Hypothalamus (tissue), 51 donors: ENCODE measurements at regions not wholly inside any gene's neighbourhood (a gene's known extent, or its start where the extent isn't known, plus 50 kb on each side); places are given as distances from the start of the nearest gene placed in this dataset.
"Not testable (repeated sequence)": the region's sequence is repeated elsewhere in the genome, so short reads cannot be mapped to it uniquely, and the experiment has no call there.

Experiments used
- DNase-seq, 51 donors: peaks; one replicate each; lab custom pipeline; 2025; lab: John Stamatoyannopoulos, UW

DNA sequence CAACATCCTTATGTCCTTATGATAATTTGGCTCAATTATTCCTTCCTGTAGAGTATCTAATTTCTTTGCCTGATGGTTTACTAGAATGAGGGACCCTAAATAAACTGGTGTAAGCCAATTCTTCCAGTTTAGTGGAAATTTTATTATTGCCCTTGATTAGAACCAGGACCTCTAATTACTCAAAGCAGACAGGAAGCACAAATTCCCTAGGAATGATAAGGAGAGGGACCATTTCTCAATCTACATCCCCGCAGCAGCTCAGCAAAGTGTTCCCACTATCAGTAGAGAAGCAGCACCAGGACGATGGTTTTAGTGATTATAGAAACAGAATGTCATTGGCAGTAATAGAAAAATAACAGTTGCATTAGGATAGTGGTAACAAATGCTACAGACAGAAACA lies 97.1 kb downstream of the PLPPR4 start:
- DNase-seq: no peak

DNA sequence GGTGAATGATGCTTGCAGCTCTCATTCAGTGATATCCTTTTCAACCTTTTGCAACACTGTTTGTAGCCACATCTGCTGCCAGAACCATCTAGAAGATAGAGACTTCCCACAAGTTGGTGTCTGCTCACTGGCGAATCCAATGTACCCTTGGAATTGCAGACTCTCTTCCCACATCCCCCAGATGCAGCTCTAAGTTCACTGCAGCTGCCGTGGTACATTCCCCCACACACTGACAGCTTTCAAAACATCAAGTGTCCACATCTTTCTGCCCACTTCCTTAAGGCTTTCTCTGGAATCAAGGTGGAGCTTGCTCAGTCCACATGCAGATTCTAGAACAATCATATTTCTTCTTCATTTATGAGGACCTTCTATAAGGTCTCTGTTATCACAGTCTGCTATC lies 99.2 kb downstream of the PLPPR4 start:
- DNase-seq: no peak

DNA sequence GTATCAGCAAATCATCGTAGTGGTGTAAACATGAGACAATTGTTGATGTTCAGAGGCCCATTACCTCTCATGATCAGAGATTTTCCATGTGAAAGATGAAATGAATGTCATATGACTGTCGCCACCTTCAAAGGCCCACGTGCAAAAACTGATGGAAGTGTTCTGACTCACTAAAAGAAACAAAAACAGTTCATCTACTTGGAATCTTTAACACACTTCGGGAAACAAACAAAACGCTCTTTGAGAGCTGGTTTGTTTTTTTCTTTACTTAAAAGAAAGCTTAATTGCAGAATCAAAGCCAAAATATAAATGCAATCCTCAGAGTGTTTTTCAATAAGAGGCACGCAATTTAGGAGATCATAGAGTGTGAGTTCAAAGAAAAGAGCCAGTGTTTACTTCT lies 100.8 kb downstream of the PLPPR4 start:
- DNase-seq: no peak

DNA sequence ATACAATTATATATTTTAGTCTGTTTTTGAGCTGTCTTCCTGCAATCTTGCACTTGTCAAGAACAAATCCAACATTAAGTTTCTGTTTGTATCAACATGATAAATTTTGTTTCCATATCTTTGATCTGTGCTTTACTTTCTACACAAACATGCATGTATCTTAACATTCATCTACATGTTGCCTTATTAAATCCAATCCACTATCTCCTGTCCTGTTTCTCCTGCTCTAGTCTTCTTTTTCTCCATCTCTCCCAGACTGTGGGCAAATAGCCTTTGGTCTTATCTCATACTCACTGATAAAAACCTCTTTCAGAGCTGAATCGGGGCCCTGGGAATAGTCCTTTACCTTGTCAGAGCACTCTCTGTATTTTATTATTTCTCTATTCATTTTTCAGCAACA lies 101.3 kb downstream of the PLPPR4 start:
- DNase-seq: no peak

DNA sequence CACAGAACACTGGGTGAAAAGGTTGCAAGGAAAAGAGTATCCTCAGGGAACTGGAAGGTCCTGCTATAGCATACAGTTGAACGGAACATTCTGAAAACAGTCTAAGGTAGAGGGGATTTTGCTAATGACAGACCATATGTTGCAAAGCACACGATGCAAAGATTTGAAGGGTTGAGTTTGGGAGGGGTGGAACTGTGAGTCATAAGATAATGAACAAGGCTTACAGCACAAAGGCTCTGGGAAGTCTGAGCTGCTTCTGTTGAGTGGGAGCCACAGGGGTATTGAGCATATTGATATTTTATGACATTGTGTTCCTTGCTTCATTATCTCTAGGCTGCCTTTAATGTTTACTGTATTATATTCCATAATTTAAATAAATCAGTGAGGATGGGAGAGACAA lies 104.9 kb downstream of the PLPPR4 start:
- DNase-seq: no peak

DNA sequence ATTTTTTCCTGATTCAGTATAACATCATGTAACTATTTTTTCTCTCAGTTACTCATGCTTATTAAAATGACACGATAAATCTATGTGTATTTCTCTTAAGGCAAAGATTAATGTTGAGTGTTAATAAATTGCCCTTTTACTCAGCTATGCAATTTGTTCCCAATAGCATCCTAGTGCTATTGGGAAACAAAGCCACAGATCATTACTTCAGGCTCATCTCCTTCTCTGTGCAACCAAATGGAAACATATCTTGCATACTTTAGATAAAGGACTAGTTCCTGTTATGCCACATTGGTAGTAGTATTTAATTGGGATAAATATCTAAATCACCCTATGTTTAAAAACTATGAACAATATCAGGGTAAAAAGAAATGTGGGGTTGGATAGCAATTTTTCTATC lies 106.2 kb downstream of the PLPPR4 start:
- DNase-seq: no peak

DNA sequence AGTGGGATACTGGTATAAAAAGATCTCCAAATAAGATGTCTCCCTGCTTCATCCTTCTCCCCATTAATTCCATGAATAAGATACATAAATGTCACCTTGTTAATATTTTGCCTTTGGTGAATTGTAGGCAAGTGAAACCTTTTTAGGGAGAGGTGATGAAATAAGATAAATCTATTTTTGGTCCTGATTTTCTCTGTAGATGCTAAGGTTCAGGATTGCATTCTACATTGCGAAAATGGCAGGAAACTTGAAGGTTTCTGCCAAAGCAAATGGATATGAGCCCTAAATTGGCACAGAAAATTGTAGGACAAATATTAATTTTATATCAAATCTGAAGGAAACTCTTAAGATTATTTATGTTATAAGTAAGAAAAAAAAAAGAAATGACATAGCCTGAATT lies 107.1 kb downstream of the PLPPR4 start:
- DNase-seq: no peak

DNA sequence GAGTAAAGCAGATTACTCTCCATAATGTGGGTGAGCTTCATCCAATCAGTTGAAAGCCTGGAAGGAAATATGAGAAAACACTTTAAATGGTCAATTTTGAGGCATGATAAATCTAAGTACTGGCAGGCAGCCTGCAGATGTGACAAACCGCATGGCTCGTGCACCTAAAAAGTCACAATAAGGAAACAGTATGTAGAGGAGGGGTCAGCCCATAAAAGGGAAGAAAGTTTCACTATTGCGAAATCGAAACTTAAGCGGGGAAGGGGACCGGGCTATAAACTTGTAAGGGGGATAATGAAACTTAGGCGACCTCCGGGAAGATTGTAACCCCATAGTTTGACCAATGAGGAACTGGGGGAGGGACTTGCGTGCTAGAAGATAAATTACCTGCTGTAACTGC lies 109.8 kb downstream of the PLPPR4 start:
- no peak for DNase-seq

DNA sequence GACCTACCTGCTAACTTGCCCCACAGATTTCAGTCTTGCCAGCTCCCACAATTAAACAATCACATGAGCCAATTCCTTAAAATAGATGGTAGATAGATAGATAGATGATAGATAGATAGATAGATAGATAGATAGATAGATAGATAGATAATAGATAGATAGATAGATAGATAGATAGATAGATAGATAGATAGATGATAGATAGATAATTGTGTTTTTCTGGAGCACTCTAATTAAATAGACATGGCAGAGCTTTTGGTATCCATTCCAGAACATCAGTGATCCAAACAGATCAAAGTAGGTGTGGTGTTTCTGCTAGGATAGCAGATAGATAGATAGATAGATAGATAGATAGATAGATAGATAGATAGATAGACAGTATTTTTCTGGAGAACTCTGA lies 110.4 kb downstream of the PLPPR4 start:
- DNase-seq: not testable (repeated sequence)

DNA sequence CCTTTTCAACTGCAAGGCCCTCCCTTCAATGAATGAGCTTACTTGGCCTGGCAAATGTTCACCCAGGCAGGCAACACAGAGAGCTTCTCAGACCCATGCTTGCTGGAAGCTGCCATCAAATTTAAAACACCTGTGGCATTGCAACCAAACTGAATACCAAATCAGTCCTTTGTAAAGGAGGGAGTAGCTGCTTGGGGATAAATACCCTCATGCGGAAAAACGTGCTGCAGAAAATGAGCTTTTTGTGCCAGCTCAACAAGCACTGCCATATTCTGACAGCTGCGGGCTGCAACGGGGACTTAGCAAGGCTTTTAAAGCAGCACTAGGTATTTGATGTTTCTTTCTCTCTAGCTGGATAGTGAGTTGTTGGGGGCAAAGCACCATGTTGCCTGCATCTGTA lies 119.7 kb downstream of the PLPPR4 start:
- DNase-seq: peak in 2 of 51 donors; percentile 1

DNA sequence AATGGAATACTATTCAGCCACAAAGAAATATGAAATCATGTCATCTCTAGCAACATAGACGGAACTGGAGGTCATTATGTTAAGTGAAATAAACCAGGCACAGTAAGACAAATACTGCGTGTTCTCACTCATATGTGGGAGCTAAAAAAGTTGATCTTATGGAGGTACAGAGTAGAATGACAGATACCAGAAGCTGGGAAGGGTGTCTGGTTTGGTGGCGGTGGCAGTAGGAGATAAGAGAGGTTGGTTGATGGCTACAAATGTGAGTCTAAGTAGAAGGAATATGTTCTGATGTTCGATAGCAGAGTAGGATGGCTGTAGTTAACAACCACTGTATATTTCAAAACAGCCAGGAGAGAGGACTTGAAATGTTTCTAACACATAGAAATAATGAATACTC lies 121.6 kb downstream of the PLPPR4 start:
- DNase-seq: no peak

DNA sequence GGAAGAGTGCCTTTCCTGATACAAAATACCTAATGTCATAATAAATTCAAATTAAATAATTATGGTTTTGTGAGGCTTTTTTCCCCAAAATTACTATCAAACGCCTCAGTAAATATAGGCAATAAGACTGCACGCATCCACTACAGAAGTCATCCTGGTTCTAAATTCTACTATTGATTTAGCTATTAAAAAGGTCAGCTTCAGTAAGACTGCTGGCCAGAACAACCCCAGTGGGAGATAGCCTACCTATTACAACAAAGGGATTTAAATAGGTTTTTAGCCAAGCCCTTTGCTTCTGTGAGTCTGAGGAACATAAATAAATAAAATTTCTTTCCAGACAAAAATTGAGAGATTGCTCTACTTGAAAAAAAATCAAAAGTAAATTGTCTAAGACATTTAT lies 132.1 kb downstream of the PLPPR4 start:
- DNase-seq: no peak

DNA sequence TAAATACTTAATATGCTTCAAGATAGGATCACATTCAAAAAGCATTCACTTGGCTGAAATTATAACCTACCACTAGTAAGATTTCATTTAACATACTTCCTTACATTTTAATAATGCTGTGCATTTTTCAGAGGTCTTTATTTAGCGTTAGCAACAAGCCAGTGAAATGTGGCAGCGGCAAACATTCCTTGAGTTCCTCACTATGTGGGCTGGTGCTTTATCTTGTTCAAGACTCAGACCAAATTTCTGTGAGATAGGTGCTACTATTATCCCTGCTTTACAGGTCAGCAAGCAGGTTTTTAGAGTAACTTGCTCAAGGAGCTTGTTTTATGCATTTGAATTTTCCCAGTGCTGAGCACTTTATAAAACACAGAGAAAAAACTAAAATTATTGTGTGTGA lies 132.7 kb downstream of the PLPPR4 start:
- no peak for DNase-seq

DNA sequence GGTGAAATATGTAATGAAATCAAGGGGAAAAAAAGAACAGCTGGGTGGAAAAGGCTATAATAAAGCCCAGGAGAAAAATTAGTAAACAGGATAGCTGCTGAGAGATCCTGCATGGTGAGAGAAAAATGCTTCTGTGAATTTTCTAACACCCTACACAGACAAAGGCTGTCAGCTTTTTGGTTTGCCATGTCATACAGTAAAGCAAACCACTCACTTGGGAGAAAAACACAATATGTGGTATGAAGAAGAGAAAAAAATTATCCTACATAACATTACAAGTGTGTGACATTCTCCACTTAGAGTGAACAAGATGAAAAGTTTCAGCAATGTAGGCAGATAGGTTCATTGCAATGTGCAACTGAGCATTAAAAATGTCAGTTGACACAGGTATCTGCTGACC lies 133.6 kb downstream of the PLPPR4 start:
- DNase-seq: no peak

DNA sequence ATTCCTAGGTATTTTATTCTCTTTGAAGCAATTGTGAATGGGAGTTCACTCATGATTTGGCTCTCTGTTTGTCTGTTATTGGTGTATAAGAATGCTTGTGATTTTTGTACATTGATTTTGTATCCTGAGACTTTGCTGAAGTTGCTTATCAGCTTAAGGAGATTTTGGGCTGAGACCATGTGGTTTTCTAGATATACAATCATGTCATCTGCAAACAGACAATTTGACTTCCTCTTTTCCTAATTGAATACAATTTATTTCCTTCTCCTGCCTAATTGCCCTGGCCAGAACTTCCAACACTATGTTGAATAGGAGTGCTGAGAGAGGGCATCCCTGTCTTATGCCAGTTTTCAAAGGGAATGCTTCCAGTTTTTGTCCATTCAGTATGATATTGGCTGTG lies 137.3 kb downstream of the PLPPR4 start:
- DNase-seq: not testable (repeated sequence)

DNA sequence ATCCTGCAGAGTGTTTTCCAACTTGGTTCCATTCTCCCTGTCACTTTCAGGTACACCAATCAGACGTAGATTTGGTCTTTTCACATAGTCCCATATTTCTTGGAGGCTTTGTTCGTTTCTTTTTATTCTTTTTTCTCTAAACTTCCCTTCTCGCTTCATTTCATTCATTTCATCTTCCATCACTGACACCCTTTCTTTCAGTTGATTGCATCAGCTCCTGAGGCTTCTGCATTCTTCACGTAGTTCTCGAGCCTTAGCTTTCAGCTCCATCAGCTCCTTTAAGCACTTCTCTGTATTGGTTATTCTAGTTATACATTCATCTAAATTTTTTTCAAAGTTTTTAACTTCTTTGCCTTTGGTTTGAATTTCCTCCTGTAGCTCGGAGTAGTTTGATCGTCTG lies 140.1 kb downstream of the PLPPR4 start:
- DNase-seq: not testable (repeated sequence)

DNA sequence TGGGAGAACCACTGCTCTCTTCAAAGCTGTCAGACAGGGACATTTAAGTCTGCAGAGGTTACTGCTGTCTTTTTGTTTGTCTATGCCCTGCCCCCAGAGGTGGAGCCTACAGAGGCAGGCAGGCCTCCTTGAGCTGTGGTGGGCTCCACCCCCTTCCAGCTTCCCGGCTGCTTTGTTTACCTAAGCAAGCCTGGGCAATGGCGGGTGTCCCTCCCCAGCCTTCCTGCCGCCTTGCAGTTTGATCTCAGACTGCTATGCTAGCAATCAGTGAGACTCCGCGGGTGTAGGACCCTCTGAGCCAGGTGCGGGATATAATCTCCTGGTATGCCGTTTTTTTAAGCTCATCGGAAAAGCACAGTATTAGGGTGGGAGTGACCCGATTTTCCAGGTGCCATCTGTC lies 141.0 kb downstream of the PLPPR4 start:
- not testable (repeated sequence) for DNase-seq

DNA sequence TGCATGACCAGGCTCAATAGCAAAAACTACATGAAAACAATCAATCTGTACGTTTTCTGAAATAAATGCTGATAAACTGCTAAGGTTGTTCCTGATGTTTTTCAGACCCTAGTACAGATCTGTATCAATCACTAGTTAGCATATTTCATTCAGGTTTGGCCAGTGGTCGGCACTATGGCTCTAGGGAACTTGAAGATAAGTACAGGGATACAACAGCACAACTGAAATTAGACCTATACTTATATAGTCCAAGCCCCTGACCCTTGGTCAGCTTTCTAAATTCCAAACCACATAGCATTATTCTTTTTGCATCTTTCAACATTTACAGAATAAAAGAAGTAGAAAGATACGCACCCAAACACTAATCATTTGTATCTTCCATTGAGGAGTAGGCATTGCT lies 142.7 kb downstream of the PLPPR4 start:
- DNase-seq: no peak

DNA sequence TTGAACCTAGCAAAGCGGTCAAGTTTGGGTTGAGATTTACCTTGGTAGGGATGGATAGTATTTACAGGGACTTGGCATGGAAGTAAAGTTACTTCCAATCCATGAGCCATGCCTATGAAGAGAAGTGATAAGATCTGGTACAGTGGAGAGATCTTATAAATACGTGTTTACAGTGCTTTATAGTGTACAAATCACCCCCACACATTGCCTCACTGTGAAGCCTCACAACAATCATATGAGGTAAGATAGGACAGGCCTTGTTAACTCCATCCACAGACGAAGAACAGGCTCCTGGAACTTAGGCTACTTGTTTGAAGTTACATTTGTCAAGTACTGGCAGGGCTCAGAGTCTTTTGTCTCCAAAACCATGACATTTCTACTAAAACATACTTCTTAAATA lies 159.8 kb downstream of the PLPPR4 start:
- no peak for DNase-seq

DNA sequence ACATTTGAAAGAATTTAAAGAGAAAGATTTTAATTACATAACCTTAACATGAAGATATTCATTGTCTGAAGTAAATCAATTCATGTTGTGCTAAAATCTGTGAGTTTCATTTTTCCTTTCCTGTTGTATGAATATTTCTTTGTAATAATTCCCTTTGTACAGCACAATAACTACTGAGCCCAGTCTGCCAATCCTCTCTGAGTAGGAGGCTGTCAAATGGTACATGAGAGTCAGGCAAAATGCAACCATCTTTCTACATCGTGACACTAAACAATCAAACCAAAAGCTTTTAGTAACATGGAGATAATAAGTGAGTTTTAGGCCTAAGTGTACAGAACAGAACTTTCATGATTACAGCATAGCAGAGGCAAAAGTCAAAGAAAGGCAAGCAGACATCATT lies 165.5 kb downstream of the PLPPR4 start:
- peak in 1 of 51 donors; percentile 35 for DNase-seq

DNA sequence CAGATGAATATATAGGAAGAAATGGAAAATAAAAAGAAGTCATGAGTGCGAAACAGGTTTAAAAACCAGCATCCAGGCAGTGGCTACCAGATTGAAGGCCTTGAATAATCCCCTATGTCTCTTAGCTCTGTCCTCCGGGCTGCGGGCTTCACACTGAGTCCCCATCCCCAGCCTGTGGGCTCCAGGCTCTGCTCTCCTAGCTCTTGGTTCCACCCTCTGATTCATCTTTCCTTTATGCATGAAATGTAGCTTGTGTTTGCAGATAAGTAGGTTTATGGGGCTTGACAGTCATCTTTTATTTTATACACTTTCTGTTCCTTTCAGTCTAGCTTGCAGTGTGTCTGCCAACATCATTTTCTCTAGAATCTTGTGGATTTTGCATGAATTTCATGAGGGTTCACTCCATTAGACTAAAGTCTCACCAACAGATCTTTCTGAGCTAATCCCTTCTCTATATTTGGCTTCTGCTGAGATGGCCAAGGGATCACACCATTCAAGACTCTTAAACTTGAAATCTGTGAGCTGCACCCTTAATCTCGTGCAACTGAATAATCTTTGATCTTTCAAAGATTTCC lies 174.5 kb downstream of the PLPPR4 start:
- DNase-seq: no peak

DNA sequence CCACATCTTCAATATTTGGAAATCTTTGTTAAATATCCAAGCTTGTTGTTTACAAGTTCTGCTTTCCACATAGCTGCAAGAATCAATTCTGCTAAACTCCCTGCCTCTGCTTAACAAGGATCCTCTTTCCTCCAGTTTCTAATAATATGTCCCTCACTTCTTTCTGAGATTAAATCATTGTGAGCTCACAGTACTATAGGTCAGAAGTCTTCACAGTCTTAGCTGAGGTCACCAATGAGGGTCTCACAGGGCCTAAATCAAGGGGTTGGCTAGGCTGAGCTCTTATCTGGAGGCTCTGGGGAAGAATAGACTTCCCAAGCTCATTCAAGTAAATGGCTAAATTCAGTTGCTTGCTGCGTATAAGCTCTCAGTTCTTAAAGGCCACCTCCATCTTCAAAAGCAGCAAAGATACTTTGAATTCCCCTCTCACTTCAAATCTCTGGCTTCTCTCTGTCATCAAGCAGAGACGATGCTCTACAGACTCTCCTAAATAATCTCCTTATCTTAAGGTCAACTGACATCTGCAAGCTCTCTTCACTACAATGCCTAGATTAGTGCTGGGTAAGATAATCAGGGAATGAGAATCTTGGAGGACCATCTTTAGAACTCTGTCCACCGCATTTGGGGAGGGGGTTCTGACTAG lies 175.3 kb downstream of the PLPPR4 start:
- no peak for DNase-seq
